NT2/D1 (cell line): ENCODE measurements at regions not wholly inside any gene's neighbourhood (a gene's known extent, or its start where the extent isn't known, plus 50 kb on each side); places are given as distances from the start of the nearest gene placed in this dataset.

Experiments
- SUZ12 ChIP-seq: IDR thresholded peaks from 2 replicates; pipeline ENCODE4 v1.6.1; 2011; ENCODE audit not compliant: insufficient read length, insufficient read depth; ENCODE audit errors: extremely low read depth
- YY1 ChIP-seq: IDR thresholded peaks from 2 replicates; pipeline ENCODE4 v1.6.1; 2011; ENCODE audit not compliant: insufficient read length, insufficient read depth
- ZNF274 ChIP-seq: IDR thresholded peaks from 2 replicates; pipeline ENCODE4 v1.6.1; 2011; ENCODE audit warnings: mild to moderate bottlenecking, low read depth, low read length

DNA sequence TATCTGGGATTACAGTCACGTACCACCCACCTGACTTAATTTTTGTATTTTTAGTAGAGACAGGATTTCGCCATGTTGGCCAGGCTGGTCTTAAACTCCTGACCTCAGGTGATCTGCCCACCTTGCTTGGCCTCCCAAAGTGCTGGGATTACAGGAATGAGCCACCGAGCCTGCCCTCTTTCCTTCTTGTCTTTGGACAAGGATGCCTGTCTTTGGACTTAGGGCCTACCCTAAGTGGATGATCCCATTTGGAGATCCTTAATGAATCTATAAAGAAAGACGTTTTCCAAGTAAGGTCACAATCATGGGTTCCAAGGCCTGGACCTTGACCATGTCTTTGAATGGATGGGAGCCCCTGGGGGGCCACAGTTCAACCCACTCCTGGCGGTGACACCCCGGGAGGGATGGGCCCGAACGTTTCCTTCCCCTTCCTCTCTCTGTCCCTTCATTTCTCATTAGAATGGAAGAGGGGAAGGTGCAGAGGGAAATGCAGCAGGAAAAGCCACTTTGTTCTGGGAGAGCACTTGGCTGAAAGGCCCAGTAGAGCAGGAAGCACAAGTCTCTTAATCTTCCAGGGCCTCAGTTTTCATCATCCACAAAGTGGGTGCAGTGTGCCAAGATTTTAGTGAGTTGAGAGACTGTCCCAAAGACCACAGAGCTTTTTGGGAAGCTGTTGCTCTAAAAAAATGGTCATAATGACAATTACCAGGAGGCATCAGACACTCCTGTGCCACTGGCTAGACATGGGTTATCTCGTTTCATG is 353.3 kb downstream of the SEC14L1 start:
- TF ChIP-seq SUZ12 (no peak), ZNF274 (no peak), YY1 (no peak)
